ENCODE measurements at regions not wholly inside any gene's neighbourhood (a gene's known extent, or its start where the extent isn't known, plus 50 kb on each side); places are given as distances from the start of the nearest gene placed in this dataset.

DNA sequence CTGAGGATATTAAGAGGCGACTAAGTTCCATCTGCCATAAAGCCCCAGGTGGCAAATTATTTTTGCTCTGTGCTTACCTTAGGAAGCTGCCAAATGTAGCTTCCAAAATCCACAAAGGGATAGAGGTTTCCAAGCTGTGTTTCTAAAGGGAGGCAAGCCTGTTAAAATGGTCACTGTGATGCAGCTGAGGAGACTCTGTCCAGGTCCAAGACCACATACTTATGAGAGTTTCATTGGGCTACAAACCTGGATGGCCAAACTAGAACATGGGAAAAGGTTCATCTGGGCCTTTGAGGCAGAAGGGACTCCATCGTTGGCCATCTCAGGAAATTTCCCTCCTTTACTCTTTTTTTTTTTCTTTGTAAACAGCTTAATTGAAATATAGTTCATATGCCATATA lies 306.9 kb upstream of the FGF13 start:
- TF ChIP-seq EZH2 (IDR thresholded peaks at IDR 0.05) (no peak), POLR2AphosphoS5 (IDR thresholded peaks at IDR 0.05; ENCODE audit: borderline replicate concordance, low read depth, low read length) (no peak), FOXP2 (optimal IDR thresholded peaks at IDR 0.05; ENCODE audit: control extremely low read depth, extremely low read length, insufficient read depth) (no peak)

Measured in SK-N-MC (cell line).